HepG2 (cell line): ENCODE measurements at regions not wholly inside any gene's neighbourhood (a gene's known extent, or its start where the extent isn't known, plus 50 kb on each side); places are given as distances from the start of the nearest gene placed in this dataset.

Experiments
- ARID2 ChIP-seq: sonication (generic); formaldehyde crosslinking; IDR thresholded peaks from 2 replicates; pipeline ENCODE4 v1.8.1; 2022; ENCODE audit warnings: mild to moderate bottlenecking, missing genetic modification reagents, borderline replicate concordance
- BORCS8-MEF2B ChIP-seq: sonication (generic); formaldehyde crosslinking; IDR thresholded peaks from 2 replicates; pipeline ENCODE4 v1.8.0; 2022; ENCODE audit warnings: mild to moderate bottlenecking, missing genetic modification reagents
- EED ChIP-seq: sonication (generic); formaldehyde crosslinking; IDR thresholded peaks from 2 replicates; pipeline ENCODE4 v1.5.0; 2020; ENCODE audit warnings: mild to moderate bottlenecking, missing genetic modification reagents
- FOXA3 ChIP-seq: IDR thresholded peaks from 2 replicates; pipeline ENCODE4 v1.6.1; 2016; ENCODE audit warnings: missing genetic modification reagents, missing compliant biosample characterization
- HNRNPL ChIP-seq: fragments of 200-400 bp; formaldehyde crosslinking; IDR thresholded peaks from 2 replicates; pipeline ENCODE4 v1.6.1; 2017; ENCODE audit warnings: mild to moderate bottlenecking, low read depth, low read length
- NR2C2 ChIP-seq: sonication (generic); formaldehyde crosslinking; IDR thresholded peaks from 2 replicates; pipeline ENCODE4 v1.4.0; 2020; ENCODE audit warnings: missing genetic modification reagents, mild to moderate bottlenecking, moderate library complexity, borderline replicate concordance
- RAD51 ChIP-seq: fragments of 450-650 bp; IDR thresholded peaks from 2 replicates; pipeline ENCODE4 v1.6.1; 2016; ENCODE audit warnings: borderline replicate concordance
- SMARCE1 ChIP-seq: fragments of 450-650 bp; IDR thresholded peaks from 2 replicates; pipeline ENCODE4 v1.6.1; 2017; ENCODE audit warnings: borderline replicate concordance
- STAG1 ChIP-seq: sonication (generic); formaldehyde crosslinking; IDR thresholded peaks from 2 replicates; pipeline ENCODE4 v1.4.0; 2020; ENCODE audit warnings: missing genetic modification reagents
- ZNF609 ChIP-seq: sonication (generic); formaldehyde crosslinking; IDR thresholded peaks from 2 replicates; pipeline ENCODE4 v1.4.0; 2020; ENCODE audit warnings: mild to moderate bottlenecking, missing genetic modification reagents, borderline replicate concordance
- ZNF7 ChIP-seq: IDR thresholded peaks from 2 replicates; pipeline ENCODE4 v1.6.1; 2016; ENCODE audit warnings: missing biosample characterization, missing genetic modification reagents
- TF ChIP-seq, protein P1 (sequence below), 2 experiments: IDR thresholded peaks; 2 replicates each; pipeline ENCODE4 v1.6.1; 2011 to 2012; ENCODE audit warnings: low read length in 2 of 2, borderline replicate concordance in 1 of 2, low read depth in 1 of 2, mild to moderate bottlenecking in 1 of 2, moderate library complexity in 1 of 2
- TF ChIP-seq, protein P2 (sequence below): sonication (generic); formaldehyde crosslinking; IDR thresholded peaks from 2 replicates; pipeline ENCODE4 v1.5.0; 2020; ENCODE audit warnings: mild to moderate bottlenecking, missing genetic modification reagents, moderate library complexity

- TF ChIP-seq, protein P1, sequence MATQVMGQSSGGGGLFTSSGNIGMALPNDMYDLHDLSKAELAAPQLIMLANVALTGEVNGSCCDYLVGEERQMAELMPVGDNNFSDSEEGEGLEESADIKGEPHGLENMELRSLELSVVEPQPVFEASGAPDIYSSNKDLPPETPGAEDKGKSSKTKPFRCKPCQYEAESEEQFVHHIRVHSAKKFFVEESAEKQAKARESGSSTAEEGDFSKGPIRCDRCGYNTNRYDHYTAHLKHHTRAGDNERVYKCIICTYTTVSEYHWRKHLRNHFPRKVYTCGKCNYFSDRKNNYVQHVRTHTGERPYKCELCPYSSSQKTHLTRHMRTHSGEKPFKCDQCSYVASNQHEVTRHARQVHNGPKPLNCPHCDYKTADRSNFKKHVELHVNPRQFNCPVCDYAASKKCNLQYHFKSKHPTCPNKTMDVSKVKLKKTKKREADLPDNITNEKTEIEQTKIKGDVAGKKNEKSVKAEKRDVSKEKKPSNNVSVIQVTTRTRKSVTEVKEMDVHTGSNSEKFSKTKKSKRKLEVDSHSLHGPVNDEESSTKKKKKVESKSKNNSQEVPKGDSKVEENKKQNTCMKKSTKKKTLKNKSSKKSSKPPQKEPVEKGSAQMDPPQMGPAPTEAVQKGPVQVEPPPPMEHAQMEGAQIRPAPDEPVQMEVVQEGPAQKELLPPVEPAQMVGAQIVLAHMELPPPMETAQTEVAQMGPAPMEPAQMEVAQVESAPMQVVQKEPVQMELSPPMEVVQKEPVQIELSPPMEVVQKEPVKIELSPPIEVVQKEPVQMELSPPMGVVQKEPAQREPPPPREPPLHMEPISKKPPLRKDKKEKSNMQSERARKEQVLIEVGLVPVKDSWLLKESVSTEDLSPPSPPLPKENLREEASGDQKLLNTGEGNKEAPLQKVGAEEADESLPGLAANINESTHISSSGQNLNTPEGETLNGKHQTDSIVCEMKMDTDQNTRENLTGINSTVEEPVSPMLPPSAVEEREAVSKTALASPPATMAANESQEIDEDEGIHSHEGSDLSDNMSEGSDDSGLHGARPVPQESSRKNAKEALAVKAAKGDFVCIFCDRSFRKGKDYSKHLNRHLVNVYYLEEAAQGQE (IDR thresholded peaks at IDR 0.05; ENCODE audit: borderline replicate concordance in 1 of 2, low read depth in 1 of 2, low read length in 2 of 2): no peak
- no peak for TF ChIP-seq FOXA3 (CRISPR knock-in tag)
- TF ChIP-seq SMARCE1: no peak
- TF ChIP-seq NR2C2: no peak
- TF ChIP-seq EED: no peak
- TF ChIP-seq, protein P2, sequence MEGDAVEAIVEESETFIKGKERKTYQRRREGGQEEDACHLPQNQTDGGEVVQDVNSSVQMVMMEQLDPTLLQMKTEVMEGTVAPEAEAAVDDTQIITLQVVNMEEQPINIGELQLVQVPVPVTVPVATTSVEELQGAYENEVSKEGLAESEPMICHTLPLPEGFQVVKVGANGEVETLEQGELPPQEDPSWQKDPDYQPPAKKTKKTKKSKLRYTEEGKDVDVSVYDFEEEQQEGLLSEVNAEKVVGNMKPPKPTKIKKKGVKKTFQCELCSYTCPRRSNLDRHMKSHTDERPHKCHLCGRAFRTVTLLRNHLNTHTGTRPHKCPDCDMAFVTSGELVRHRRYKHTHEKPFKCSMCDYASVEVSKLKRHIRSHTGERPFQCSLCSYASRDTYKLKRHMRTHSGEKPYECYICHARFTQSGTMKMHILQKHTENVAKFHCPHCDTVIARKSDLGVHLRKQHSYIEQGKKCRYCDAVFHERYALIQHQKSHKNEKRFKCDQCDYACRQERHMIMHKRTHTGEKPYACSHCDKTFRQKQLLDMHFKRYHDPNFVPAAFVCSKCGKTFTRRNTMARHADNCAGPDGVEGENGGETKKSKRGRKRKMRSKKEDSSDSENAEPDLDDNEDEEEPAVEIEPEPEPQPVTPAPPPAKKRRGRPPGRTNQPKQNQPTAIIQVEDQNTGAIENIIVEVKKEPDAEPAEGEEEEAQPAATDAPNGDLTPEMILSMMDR (CRISPR knock-in tag): no peak
- TF ChIP-seq ARID2 (CRISPR knock-in tag): no peak
- TF ChIP-seq RAD51: no peak
- TF ChIP-seq ZNF609 (CRISPR knock-in tag): no peak
- TF ChIP-seq STAG1 (CRISPR knock-in tag): no peak
- no peak for TF ChIP-seq ZNF7 (CRISPR knock-in tag)
- no peak for TF ChIP-seq BORCS8-MEF2B (CRISPR knock-in tag)
- TF ChIP-seq HNRNPL: no peak
Observed at GRCh38 chr11:35076201-35077100, 62.5 kb upstream of the CD44 start.
